ENCODE measurements at regions not wholly inside any gene's neighbourhood (a gene's known extent, or its start where the extent isn't known, plus 50 kb on each side); places are given as distances from the start of the nearest gene placed in this dataset.

DNA sequence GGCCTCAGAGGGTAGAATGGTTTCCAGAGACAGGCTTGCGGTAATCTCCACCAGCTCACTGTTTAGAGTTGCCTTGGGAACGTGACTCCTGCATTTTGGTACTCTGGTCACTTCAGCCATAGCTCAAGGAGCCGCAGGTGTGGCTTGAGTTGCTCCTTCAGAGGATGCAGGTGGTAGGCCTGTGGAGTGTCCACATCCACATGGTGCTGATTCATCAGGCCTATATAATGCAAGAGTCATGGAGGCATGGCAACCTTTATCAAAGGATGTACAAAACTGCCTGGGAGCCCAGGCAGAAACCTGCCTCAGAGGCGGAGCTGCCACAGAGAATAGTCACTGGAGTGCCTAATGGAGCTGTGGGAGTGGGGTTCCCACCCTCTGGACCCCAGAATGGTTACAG is 114.2 kb downstream of the ANXA1 start:
- TF ChIP-seq, protein P1, sequence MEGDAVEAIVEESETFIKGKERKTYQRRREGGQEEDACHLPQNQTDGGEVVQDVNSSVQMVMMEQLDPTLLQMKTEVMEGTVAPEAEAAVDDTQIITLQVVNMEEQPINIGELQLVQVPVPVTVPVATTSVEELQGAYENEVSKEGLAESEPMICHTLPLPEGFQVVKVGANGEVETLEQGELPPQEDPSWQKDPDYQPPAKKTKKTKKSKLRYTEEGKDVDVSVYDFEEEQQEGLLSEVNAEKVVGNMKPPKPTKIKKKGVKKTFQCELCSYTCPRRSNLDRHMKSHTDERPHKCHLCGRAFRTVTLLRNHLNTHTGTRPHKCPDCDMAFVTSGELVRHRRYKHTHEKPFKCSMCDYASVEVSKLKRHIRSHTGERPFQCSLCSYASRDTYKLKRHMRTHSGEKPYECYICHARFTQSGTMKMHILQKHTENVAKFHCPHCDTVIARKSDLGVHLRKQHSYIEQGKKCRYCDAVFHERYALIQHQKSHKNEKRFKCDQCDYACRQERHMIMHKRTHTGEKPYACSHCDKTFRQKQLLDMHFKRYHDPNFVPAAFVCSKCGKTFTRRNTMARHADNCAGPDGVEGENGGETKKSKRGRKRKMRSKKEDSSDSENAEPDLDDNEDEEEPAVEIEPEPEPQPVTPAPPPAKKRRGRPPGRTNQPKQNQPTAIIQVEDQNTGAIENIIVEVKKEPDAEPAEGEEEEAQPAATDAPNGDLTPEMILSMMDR (conservative IDR thresholded peaks at IDR 0.05; ENCODE audit: low read length) = no peak
- TF ChIP-seq EZH2phosphoT487 (IDR thresholded peaks at IDR 0.05; ENCODE audit: borderline replicate concordance, low read depth, low read length) = no peak

Measured in OCI-LY7 (cell line).